GM12878 (cell line): ENCODE measurements at regions not wholly inside any gene's neighbourhood (a gene's known extent, or its start where the extent isn't known, plus 50 kb on each side); places are given as distances from the start of the nearest gene placed in this dataset.

Experiments
- ATAC-seq: fragments of 200-7000 bp; cut with Tn5 transposase; 3 replicates; pipeline ENCODE4 v1.9.1; 2020; ENCODE audit warnings: mild to moderate bottlenecking, moderate library complexity
- BruUV-seq: library from RNA; stranded (reverse); fragments of 400-500 nt; replicated peaks from 2 replicates; lab custom pipeline; 2021; lab: Mats Ljungman, UMichigan
- CTCF ChIA-PET: fragments of 300-600 bp; sonication (Branson Sonifier 250); formaldehyde crosslinking; extraction: SDS; loops from one replicate; lab custom pipeline; 2021; ENCODE audit warnings: inconsistent platforms; lab: Yijun Ruan, JAX
- POLR2A ChIA-PET: fragments of 350-600 bp; formaldehyde crosslinking; extraction: SDS; loops from one replicate; lab custom pipeline; 2021; ENCODE audit warnings: inconsistent platforms; lab: Charles Lee
- RAD21 ChIA-PET: fragments of 300-600 bp; sonication (Branson Sonifier 250); formaldehyde crosslinking; loops from one replicate; lab custom pipeline; 2023; ENCODE audit warnings: antibody characterized with exemption; ENCODE audit not compliant: unreplicated experiment; lab: Charles Lee
- SMC1A ChIA-PET: fragments of 300-600 bp; sonication (Branson Sonifier 250); formaldehyde crosslinking; loops from one replicate; lab custom pipeline; 2023; ENCODE audit not compliant: unreplicated experiment, uncharacterized antibody; lab: Charles Lee
- DNase-seq: peaks from one replicate; pipeline ENCODE4 v3.0.0-alpha.2; 2011; ENCODE audit warnings: low read depth, low spot score
- FAIRE-seq: peaks from 3 replicates; lab custom pipeline; 2011; peaks lifted over from hg19 to GRCh38; lab: Jason Lieb, UNC
- H2AFZ ChIP-seq: 2 replicates; pipeline ENCODE4 v1.6.0; 2011; ENCODE audit warnings: low read depth, low read length, control low read depth; ENCODE audit not compliant: control insufficient read depth
- H3K27ac ChIP-seq: 2 replicates; pipeline ENCODE4 v1.5.1; 2011; ENCODE audit warnings: control low read depth; ENCODE audit not compliant: control insufficient read depth, insufficient read depth
- H3K27me3 ChIP-seq, 2 experiments: replicated peaks in 1 of 2; 2 replicates each; pipeline versions ENCODE4 v1.6.0 to v1.6.1; 2011; ENCODE audit warnings: low read length in 1 of 2; ENCODE audit not compliant: control insufficient read depth in 2 of 2, insufficient read depth in 2 of 2
- H3K36me3 ChIP-seq, 2 experiments: 2 replicates each; pipeline ENCODE4 v1.5.1; 2011; ENCODE audit warnings: low read length in 1 of 2; ENCODE audit not compliant: control insufficient read depth in 2 of 2, insufficient read depth in 2 of 2
- H3K4me1 ChIP-seq: 2 replicates; pipeline ENCODE4 v1.6.1; 2011; ENCODE audit warnings: mild to moderate bottlenecking, low read length, moderate library complexity, mixed read lengths; ENCODE audit not compliant: control insufficient read depth, insufficient read depth
- H3K4me2 ChIP-seq: 2 replicates; pipeline ENCODE4 v1.6.0; 2011; ENCODE audit warnings: control low read depth; ENCODE audit not compliant: control insufficient read depth, insufficient read depth
- H3K4me3 ChIP-seq: fragments of 200-600 bp; sonication (generic); 2 replicates; pipeline ENCODE4 v1.5.1; 2016
- H3K79me2 ChIP-seq: 2 replicates; pipeline ENCODE4 v1.6.0; 2011; ENCODE audit warnings: low read length; ENCODE audit not compliant: control insufficient read depth, insufficient read depth
- H3K9ac ChIP-seq: 2 replicates; pipeline ENCODE4 v1.8.0; 2011; ENCODE audit warnings: low read length, control low read depth, mixed read lengths; ENCODE audit not compliant: control insufficient read depth, insufficient read depth
- H3K9me3 ChIP-seq: replicated peaks from 3 replicates; pipeline ENCODE4 v1.5.1; 2011; ENCODE audit warnings: mild to moderate bottlenecking, low read length; ENCODE audit not compliant: control insufficient read depth, insufficient read depth
- H4K20me1 ChIP-seq: 2 replicates; pipeline ENCODE4 v1.6.0; 2011; ENCODE audit not compliant: control insufficient read depth, insufficient read depth
- ATF7 ChIP-seq: fragments of 450-650 bp; IDR thresholded peaks from 2 replicates; pipeline ENCODE4 v1.6.1; 2016; ENCODE audit warnings: low read depth, mild to moderate bottlenecking
- BRCA1 ChIP-seq: IDR thresholded peaks from 2 replicates; pipeline ENCODE4 v1.6.1; 2011; ENCODE audit warnings: low read depth, low read length, improper control_type of control experiment
- CREB1 ChIP-seq: IDR thresholded peaks from 2 replicates; pipeline ENCODE4 v1.6.1; 2012; ENCODE audit warnings: low read depth, mild to moderate bottlenecking, inconsistent platforms
- MYC ChIP-seq: IDR thresholded peaks from 2 replicates; pipeline ENCODE4 v1.6.1; 2011; ENCODE audit warnings: mild to moderate bottlenecking, low read length, moderate library complexity, inconsistent platforms; ENCODE audit not compliant: insufficient read depth, insufficient replicate concordance, insufficient read length, severe bottlenecking
- RBBP5 ChIP-seq: fragments of 200-600 bp; sonication (generic); conservative IDR thresholded peaks from 2 replicates; pipeline ENCODE4 v1.6.1; 2016
- RUNX3 ChIP-seq: IDR thresholded peaks from 2 replicates; pipeline ENCODE4 v1.6.1; 2012; ENCODE audit warnings: low read length, inconsistent platforms
- SIN3A ChIP-seq: IDR thresholded peaks from 2 replicates; pipeline ENCODE4 v1.6.1; 2012; ENCODE audit warnings: low read depth, low read length, improper control_type of control experiment
- ZBED1 ChIP-seq: IDR thresholded peaks from 2 replicates; pipeline ENCODE4 v1.6.1; 2016; ENCODE audit warnings: borderline replicate concordance
- ZZZ3 ChIP-seq: IDR thresholded peaks from 2 replicates; pipeline ENCODE4 v1.6.1; 2011; ENCODE audit warnings: low read depth; ENCODE audit not compliant: control insufficient read depth, insufficient read length
- WGBS: methylation state at CpG from one replicate; pipeline ENCODE4 v1.1.6; 2016; ENCODE audit warnings: low lambda C conversion rate; ENCODE audit not compliant: insufficient replicate concordance, insufficient coverage; ENCODE audit errors: missing lambda C conversion rate; 5-methylcytosine and 5-hydroxymethylcytosine counted together
- in situ Hi-C: fragments of 300-500 bp; cut with MboI; formaldehyde crosslinking; loops from 9 replicates; pipeline ENCODE4 v1.14.3; 2018; ENCODE audit warnings: mixed read lengths
- intact Hi-C: fragments of 100-400 bp; cut with micrococcal nuclease; formaldehyde crosslinking; loops from one replicate; pipeline ENCODE4 v1.14.2; 2022; ENCODE audit not compliant: unreplicated experiment
- TF ChIP-seq, protein P1 (sequence below): fragments of 450-650 bp; IDR thresholded peaks from 2 replicates; pipeline ENCODE4 v1.6.1; 2017; ENCODE audit warnings: mild to moderate bottlenecking, moderate library complexity
- TF ChIP-seq, protein P2 (sequence below): IDR thresholded peaks from 2 replicates; pipeline ENCODE4 v1.6.1; 2012; ENCODE audit warnings: low read length, inconsistent platforms
- TF ChIP-seq, protein P3 (sequence below): IDR thresholded peaks from 2 replicates; pipeline ENCODE4 v1.6.1; 2012; ENCODE audit warnings: low read depth, low read length, improper control_type of control experiment
- TF ChIP-seq, protein P4 (sequence below): fragments of 450-650 bp; formaldehyde crosslinking; IDR thresholded peaks from 2 replicates; pipeline ENCODE4 v1.4.0; 2022; ENCODE audit warnings: mild to moderate bottlenecking, moderate library complexity
- TF ChIP-seq, protein P5 (sequence below): fragments of 450-650 bp; IDR thresholded peaks from 2 replicates; pipeline ENCODE4 v1.6.1; 2017; ENCODE audit warnings: borderline replicate concordance

DNA sequence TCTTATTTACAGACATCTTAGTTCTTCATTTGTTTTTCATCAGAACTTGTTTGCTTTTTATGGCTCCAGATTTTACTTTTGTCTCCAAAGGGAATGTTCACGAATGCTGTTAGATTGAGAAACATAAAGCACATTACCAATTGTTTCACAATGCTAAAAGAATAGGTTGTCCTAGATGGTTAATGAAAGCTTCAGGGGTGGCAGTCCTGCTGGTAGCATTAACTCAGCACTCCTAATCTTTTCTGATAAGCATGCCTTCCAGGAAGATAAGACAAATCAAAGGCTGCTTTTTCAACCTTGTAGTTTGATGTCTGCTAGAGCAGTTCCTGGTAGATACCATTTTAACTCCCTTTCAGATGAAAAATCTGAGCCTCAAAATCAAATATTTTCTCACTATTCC lies 619.4 kb downstream of the PYDC2 start:
- Histone ChIP-seq H3K4me3 (no peak overlapping the region), H3K4me1 (peaks cover 16% of the 10 kb centered on the region), H3K27ac (no peak overlapping the region), H4K20me1 (no peaks in the 10 kb centered on the region), H3K36me3 (no peaks in the 10 kb centered on the region), H3K79me2 (no peaks in the 10 kb centered on the region), H3K27me3 (no peaks in the 10 kb centered on the region), H3K4me2 (no peak overlapping the region), H3K9me3 (no peaks in the 10 kb centered on the region), H2AFZ (no peak overlapping the region), H3K9ac (no peak overlapping the region)
- RAD21 ChIA-PET = no interaction called here
- SMC1A ChIA-PET = interaction anchor here (0.9 kb wide), 1 partner anchor 43 kb away, joined by 3 read pairs; no protein-coding TSS in a partner anchor
- no TSS peak for BruUV-seq
- in situ Hi-C loops (no loop called here), intact Hi-C loops (no loop called here)
- WGBS = 5% methylated on average over 1 of the region's 1 CpG
- POLR2A ChIA-PET = no interaction called here
- ATAC-seq = no peak
- DNase-seq = no peak
- no peak for FAIRE-seq
- CTCF ChIA-PET = interaction anchor here (0.8 kb wide), 1 partner anchor 13 kb away, joined by 3 read pairs; no protein-coding TSS in a partner anchor
- no peak for TF ChIP-seq RBBP5
- TF ChIP-seq BRCA1 = no peak
- TF ChIP-seq MYC = no peak
- TF ChIP-seq, protein P1, sequence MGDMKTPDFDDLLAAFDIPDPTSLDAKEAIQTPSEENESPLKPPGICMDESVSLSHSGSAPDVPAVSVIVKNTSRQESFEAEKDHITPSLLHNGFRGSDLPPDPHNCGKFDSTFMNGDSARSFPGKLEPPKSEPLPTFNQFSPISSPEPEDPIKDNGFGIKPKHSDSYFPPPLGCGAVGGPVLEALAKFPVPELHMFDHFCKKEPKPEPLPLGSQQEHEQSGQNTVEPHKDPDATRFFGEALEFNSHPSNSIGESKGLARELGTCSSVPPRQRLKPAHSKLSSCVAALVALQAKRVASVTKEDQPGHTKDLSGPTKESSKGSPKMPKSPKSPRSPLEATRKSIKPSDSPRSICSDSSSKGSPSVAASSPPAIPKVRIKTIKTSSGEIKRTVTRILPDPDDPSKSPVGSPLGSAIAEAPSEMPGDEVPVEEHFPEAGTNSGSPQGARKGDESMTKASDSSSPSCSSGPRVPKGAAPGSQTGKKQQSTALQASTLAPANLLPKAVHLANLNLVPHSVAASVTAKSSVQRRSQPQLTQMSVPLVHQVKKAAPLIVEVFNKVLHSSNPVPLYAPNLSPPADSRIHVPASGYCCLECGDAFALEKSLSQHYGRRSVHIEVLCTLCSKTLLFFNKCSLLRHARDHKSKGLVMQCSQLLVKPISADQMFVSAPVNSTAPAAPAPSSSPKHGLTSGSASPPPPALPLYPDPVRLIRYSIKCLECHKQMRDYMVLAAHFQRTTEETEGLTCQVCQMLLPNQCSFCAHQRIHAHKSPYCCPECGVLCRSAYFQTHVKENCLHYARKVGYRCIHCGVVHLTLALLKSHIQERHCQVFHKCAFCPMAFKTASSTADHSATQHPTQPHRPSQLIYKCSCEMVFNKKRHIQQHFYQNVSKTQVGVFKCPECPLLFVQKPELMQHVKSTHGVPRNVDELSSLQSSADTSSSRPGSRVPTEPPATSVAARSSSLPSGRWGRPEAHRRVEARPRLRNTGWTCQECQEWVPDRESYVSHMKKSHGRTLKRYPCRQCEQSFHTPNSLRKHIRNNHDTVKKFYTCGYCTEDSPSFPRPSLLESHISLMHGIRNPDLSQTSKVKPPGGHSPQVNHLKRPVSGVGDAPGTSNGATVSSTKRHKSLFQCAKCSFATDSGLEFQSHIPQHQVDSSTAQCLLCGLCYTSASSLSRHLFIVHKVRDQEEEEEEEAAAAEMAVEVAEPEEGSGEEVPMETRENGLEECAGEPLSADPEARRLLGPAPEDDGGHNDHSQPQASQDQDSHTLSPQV = no peak
- TF ChIP-seq, protein P2, sequence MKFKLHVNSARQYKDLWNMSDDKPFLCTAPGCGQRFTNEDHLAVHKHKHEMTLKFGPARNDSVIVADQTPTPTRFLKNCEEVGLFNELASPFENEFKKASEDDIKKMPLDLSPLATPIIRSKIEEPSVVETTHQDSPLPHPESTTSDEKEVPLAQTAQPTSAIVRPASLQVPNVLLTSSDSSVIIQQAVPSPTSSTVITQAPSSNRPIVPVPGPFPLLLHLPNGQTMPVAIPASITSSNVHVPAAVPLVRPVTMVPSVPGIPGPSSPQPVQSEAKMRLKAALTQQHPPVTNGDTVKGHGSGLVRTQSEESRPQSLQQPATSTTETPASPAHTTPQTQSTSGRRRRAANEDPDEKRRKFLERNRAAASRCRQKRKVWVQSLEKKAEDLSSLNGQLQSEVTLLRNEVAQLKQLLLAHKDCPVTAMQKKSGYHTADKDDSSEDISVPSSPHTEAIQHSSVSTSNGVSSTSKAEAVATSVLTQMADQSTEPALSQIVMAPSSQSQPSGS = no peak
- no peak for TF ChIP-seq RUNX3
- TF ChIP-seq, protein P3, sequence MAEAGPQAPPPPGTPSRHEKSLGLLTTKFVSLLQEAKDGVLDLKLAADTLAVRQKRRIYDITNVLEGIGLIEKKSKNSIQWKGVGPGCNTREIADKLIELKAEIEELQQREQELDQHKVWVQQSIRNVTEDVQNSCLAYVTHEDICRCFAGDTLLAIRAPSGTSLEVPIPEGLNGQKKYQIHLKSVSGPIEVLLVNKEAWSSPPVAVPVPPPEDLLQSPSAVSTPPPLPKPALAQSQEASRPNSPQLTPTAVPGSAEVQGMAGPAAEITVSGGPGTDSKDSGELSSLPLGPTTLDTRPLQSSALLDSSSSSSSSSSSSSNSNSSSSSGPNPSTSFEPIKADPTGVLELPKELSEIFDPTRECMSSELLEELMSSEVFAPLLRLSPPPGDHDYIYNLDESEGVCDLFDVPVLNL = no peak
- TF ChIP-seq SIN3A = no peak
- no peak for TF ChIP-seq ATF7
- no peak for TF ChIP-seq ZBED1
- TF ChIP-seq ZZZ3 = no peak
- TF ChIP-seq, protein P4, sequence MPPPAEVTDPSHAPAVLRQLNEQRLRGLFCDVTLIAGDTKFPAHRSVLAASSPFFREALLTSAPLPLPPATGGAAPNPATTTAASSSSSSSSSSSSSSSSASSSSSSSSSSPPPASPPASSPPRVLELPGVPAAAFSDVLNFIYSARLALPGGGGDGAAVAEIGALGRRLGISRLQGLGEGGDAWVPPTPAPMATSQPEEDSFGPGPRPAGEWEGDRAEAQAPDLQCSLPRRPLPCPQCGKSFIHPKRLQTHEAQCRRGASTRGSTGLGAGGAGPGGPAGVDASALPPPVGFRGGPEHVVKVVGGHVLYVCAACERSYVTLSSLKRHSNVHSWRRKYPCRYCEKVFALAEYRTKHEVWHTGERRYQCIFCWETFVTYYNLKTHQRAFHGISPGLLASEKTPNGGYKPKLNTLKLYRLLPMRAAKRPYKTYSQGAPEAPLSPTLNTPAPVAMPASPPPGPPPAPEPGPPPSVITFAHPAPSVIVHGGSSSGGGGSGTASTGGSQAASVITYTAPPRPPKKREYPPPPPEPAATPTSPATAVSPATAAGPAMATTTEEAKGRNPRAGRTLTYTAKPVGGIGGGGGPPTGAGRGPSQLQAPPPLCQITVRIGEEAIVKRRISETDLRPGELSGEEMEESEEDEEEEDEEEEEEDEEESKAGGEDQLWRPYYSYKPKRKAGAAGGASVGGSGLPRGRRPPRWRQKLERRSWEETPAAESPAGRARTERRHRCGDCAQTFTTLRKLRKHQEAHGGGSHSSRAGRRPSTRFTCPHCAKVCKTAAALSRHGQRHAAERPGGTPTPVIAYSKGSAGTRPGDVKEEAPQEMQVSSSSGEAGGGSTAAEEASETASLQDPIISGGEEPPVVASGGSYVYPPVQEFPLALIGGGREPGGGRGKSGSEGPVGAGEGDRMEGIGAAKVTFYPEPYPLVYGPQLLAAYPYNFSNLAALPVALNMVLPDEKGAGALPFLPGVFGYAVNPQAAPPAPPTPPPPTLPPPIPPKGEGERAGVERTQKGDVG (CRISPR knock-in tag) = no peak
- no peak for TF ChIP-seq CREB1
- TF ChIP-seq, protein P5, sequence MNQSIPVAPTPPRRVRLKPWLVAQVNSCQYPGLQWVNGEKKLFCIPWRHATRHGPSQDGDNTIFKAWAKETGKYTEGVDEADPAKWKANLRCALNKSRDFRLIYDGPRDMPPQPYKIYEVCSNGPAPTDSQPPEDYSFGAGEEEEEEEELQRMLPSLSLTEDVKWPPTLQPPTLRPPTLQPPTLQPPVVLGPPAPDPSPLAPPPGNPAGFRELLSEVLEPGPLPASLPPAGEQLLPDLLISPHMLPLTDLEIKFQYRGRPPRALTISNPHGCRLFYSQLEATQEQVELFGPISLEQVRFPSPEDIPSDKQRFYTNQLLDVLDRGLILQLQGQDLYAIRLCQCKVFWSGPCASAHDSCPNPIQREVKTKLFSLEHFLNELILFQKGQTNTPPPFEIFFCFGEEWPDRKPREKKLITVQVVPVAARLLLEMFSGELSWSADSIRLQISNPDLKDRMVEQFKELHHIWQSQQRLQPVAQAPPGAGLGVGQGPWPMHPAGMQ = no peak
